Spinal cord (tissue), 9 donors: ENCODE measurements at regions not wholly inside any gene's neighbourhood (a gene's known extent, or its start where the extent isn't known, plus 50 kb on each side); places are given as distances from the start of the nearest gene placed in this dataset.
A peak's percentile ranks its signal among the peaks of the same experiment; 100 is the strongest.
"Not testable (repeated sequence)": the region's sequence is repeated elsewhere in the genome, so short reads cannot be mapped to it uniquely, and the experiment has no call there.

Source experiments
- DNase-seq, 6 donors: peaks; one replicate each; pipeline versions ENCODE4 v3.0.0 to v3.0.0-alpha.2; 2013 to 2015; ENCODE audit warnings: low spot score in 6 of 6, low read depth in 4 of 6
- H3K27ac ChIP-seq: one replicate; pipeline ENCODE4 v1.5.1; 2013; ENCODE audit warnings: low read depth, low read length, control low read depth
- H3K27me3 ChIP-seq: one replicate; pipeline ENCODE4 v1.6.1; 2013; ENCODE audit warnings: low read length; ENCODE audit not compliant: control insufficient read depth, insufficient read depth
- H3K36me3 ChIP-seq: one replicate; pipeline ENCODE4 v1.6.1; 2013; ENCODE audit warnings: low read length; ENCODE audit not compliant: control insufficient read depth, insufficient read depth
- H3K4me1 ChIP-seq: one replicate; pipeline ENCODE4 v1.6.1; 2013; ENCODE audit warnings: low read length; ENCODE audit not compliant: control insufficient read depth, insufficient read depth
- H3K4me3 ChIP-seq: one replicate; pipeline ENCODE4 v1.5.1; 2013; ENCODE audit warnings: low read depth, low read length, control low read depth
- H3K9me3 ChIP-seq: one replicate; pipeline ENCODE4 v1.6.1; 2013; ENCODE audit warnings: low read length; ENCODE audit not compliant: control insufficient read depth, insufficient read depth
- WGBS: methylation state at CpG from one replicate; pipeline ENCODE4 v1.1.5; 2013; ENCODE audit warnings: missing lambda C conversion rate; ENCODE audit not compliant: insufficient coverage; 5-methylcytosine and 5-hydroxymethylcytosine counted together
- donor health status: healthy.

GRCh38 chr7:91618776-91619765 is 261.4 kb downstream of the MTERF1 start:
- Histone ChIP-seq H3K4me3 (no peak overlapping the region), H3K4me1 (no peaks in the 10 kb centered on the region), H3K27ac (no peak overlapping the region), H3K36me3 (no peaks in the 10 kb centered on the region), H3K27me3 (no peaks in the 10 kb centered on the region), H3K9me3 (no peaks in the 10 kb centered on the region)
- peak in 3 of 6 donors; percentile 21 to 65 (median 26) for DNase-seq
- 80% methylated on average over 1 of the region's 6 CpGs for WGBS

- Histone ChIP-seq H3K4me3 (no peak overlapping the region), H3K27ac (no peak overlapping the region), H3K9me3 (no peaks in the 10 kb centered on the region), H3K27me3 (no peaks in the 10 kb centered on the region), H3K4me1 (no peaks in the 10 kb centered on the region), H3K36me3 (no peaks in the 10 kb centered on the region)
- WGBS: 83% methylated on average over 1 of the region's 1 CpG
- DNase-seq: no peak
These were observed 259.7 kb downstream of the MTERF1 start for GRCh38 chr7:91620827-91621226.

- WGBS: 95% methylated on average over 22 of the region's 28 CpGs
- DNase-seq, H3K27me3 ChIP-seq, H3K4me3 ChIP-seq, H3K9me3 ChIP-seq, H3K4me1 ChIP-seq, H3K36me3 ChIP-seq, H3K27ac ChIP-seq: not testable (repeated sequence)
These were observed 253.2 kb downstream of the MTERF1 start for GRCh38 chr7:91627324-91627723.

- H3K36me3 ChIP-seq: no peaks in the 10 kb centered on the region
- H3K9me3 ChIP-seq: no peaks in the 10 kb centered on the region
- H3K27me3 ChIP-seq: no peaks in the 10 kb centered on the region
- no peak overlapping the region for H3K4me3 ChIP-seq
- H3K4me1 ChIP-seq: no peaks in the 10 kb centered on the region
- DNase-seq: peak in 2 of 6 donors; percentile 22 to 27
- no peak overlapping the region for H3K27ac ChIP-seq
- WGBS: 60% methylated on average over 1 of the region's 5 CpGs
These were observed 251.8 kb downstream of the MTERF1 start for GRCh38 chr7:91628742-91629141.

GRCh38 chr7:91630581-91631380 is 249.7 kb downstream of the MTERF1 start:
- H3K4me3 ChIP-seq: no peak overlapping the region
- no CpG with 5 or more reads among the region's 1 CpG for WGBS
- DNase-seq: no peak
- H3K36me3 ChIP-seq: no peaks in the 10 kb centered on the region
- no peaks in the 10 kb centered on the region for H3K4me1 ChIP-seq
- H3K27me3 ChIP-seq: no peaks in the 10 kb centered on the region
- H3K9me3 ChIP-seq: no peaks in the 10 kb centered on the region
- no peak overlapping the region for H3K27ac ChIP-seq

GRCh38 chr7:91632234-91632940 is 248.1 kb downstream of the MTERF1 start:
- no peak for DNase-seq
- 73% methylated on average over 1 of the region's 3 CpGs for WGBS
- peak overlapping the region; percentile 21 for H3K27ac ChIP-seq

GRCh38 chr7:91633013-91633441 is 247.5 kb downstream of the MTERF1 start:
- peak in 2 of 6 donors; percentile 45 to 54 for DNase-seq
- Histone ChIP-seq H3K27ac (peak overlapping the region; percentile 21), H3K27me3 (no peaks in the 10 kb centered on the region), H3K36me3 (no peaks in the 10 kb centered on the region), H3K9me3 (no peaks in the 10 kb centered on the region), H3K4me3 (no peak overlapping the region), H3K4me1 (no peaks in the 10 kb centered on the region)
- WGBS: 46% methylated on average over 3 of the region's 8 CpGs

More at GRCh38 chr7:91632234-91632940, 248.1 kb downstream of the MTERF1 start:
- H3K36me3 ChIP-seq: no peaks in the 10 kb centered on the region
- no peaks in the 10 kb centered on the region for H3K27me3 ChIP-seq
- H3K4me1 ChIP-seq: no peaks in the 10 kb centered on the region
- H3K9me3 ChIP-seq: no peaks in the 10 kb centered on the region
- no peak overlapping the region for H3K4me3 ChIP-seq

GRCh38 chr7:91634485-91635177 is 245.9 kb downstream of the MTERF1 start:
- Histone ChIP-seq H3K4me3 (no peak overlapping the region), H3K9me3 (no peaks in the 10 kb centered on the region), H3K27ac (no peak overlapping the region), H3K36me3 (no peaks in the 10 kb centered on the region), H3K4me1 (no peaks in the 10 kb centered on the region), H3K27me3 (no peaks in the 10 kb centered on the region)
- 44% methylated on average over 3 of the region's 3 CpGs for WGBS
- peak in 2 of 6 donors; percentile 15 to 44 for DNase-seq
